H1 (cell line): ENCODE measurements at regions not wholly inside any gene's neighbourhood (a gene's known extent, or its start where the extent isn't known, plus 50 kb on each side); places are given as distances from the start of the nearest gene placed in this dataset.
A peak's percentile ranks its signal among the peaks of the same experiment; 100 is the strongest.

Experiments
- CTCF ChIA-PET: fragments of 300-600 bp; sonication (Branson Sonifier 250); formaldehyde crosslinking; loops from one replicate; lab custom pipeline; 2021; ENCODE audit not compliant: partially characterized antibody; lab: Charles Lee
- POLR2A ChIA-PET: fragments of 300-600 bp; sonication (Branson Sonifier 250); formaldehyde crosslinking; loops from one replicate; lab custom pipeline; 2021; ENCODE audit warnings: inconsistent platforms; ENCODE audit not compliant: partially characterized antibody; lab: Charles Lee
- DNase-seq, 2 experiments: peaks; one replicate each; pipeline versions ENCODE4 v3.0.0 to v3.0.0-alpha.2; 2010 to 2022; ENCODE audit warnings: low spot score in 2 of 2, low read depth in 1 of 2, mixed read lengths in 1 of 2
- FAIRE-seq: peaks from 2 replicates; lab custom pipeline; 2011; peaks lifted over from hg19 to GRCh38; lab: Jason Lieb, UNC
- H2AFZ ChIP-seq: 2 replicates; pipeline ENCODE4 v1.8.1; 2012; ENCODE audit warnings: low read length, inconsistent platforms
- H2AK5ac ChIP-seq: 2 replicates; pipeline ENCODE4 v1.6.1; 2013; ENCODE audit warnings: low read depth, low read length
- H2BK120ac ChIP-seq: replicated peaks from 2 replicates; pipeline ENCODE3; 2013; ENCODE audit warnings: low read depth, low read length, inconsistent platforms
- H2BK12ac ChIP-seq: 2 replicates; pipeline ENCODE4 v1.6.1; 2013; ENCODE audit warnings: low read depth, low read length
- H2BK15ac ChIP-seq: 2 replicates; pipeline ENCODE4 v1.6.1; 2013; ENCODE audit warnings: low read length
- H2BK20ac ChIP-seq: 2 replicates; pipeline ENCODE4 v1.6.1; 2013; ENCODE audit warnings: low read length
- H2BK5ac ChIP-seq: 2 replicates; pipeline ENCODE4 v1.6.1; 2013; ENCODE audit warnings: low read depth, low read length
- H3K14ac ChIP-seq: 2 replicates; pipeline ENCODE4 v1.6.1; 2013; ENCODE audit warnings: inconsistent platforms; ENCODE audit not compliant: insufficient read length
- H3K18ac ChIP-seq: 2 replicates; pipeline ENCODE4 v1.6.1; 2013; ENCODE audit warnings: low read length; ENCODE audit errors: extremely low read depth
- H3K23ac ChIP-seq: 2 replicates; pipeline ENCODE4 v1.6.1; 2013; ENCODE audit warnings: inconsistent platforms; ENCODE audit not compliant: insufficient read length
- H3K23me2 ChIP-seq: 2 replicates; pipeline ENCODE4 v1.6.1; 2013; ENCODE audit warnings: low read depth, low read length
- H3K27ac ChIP-seq: 2 replicates; pipeline ENCODE4 v1.6.1; 2011; ENCODE audit warnings: low read depth, low read length, inconsistent platforms
- H3K27me3 ChIP-seq, 4 experiments: replicated peaks in 1 of 4; 1 replicate in 1 of 4; 2 replicates in 3 of 4; pipeline versions ENCODE4 v1.6.1 to v1.8.1; 2011 to 2013; ENCODE audit warnings: low read length in 3 of 4, mild to moderate bottlenecking in 3 of 4, inconsistent platforms in 2 of 4, mixed read lengths in 2 of 4, moderate library complexity in 1 of 4; ENCODE audit not compliant: control insufficient read depth in 3 of 4, insufficient read depth in 3 of 4; ENCODE audit errors: extremely low read depth in 1 of 4
- H3K36me3 ChIP-seq, 4 experiments: 2 replicates each; pipeline versions ENCODE4 v1.6.1 to v1.8.1; 2011 to 2013; ENCODE audit warnings: mild to moderate bottlenecking in 4 of 4, low read length in 3 of 4, moderate library complexity in 2 of 4, control low read depth in 1 of 4, inconsistent platforms in 1 of 4; ENCODE audit not compliant: insufficient read depth in 4 of 4, control insufficient read depth in 2 of 4
- H3K4ac ChIP-seq: replicated peaks from 2 replicates; pipeline ENCODE3; 2013; ENCODE audit warnings: low read length, low read depth, mixed read lengths, inconsistent platforms; ENCODE audit not compliant: insufficient read length
- H3K4me1 ChIP-seq, 4 experiments: replicated peaks in 1 of 4; 1 replicate in 1 of 4; 2 replicates in 3 of 4; pipeline versions ENCODE4 v1.6.1 to v1.8.1; 2011 to 2013; ENCODE audit warnings: low read length in 3 of 4, inconsistent platforms in 2 of 4, mixed read lengths in 1 of 4; ENCODE audit not compliant: insufficient read depth in 4 of 4, control insufficient read depth in 3 of 4
- H3K4me2 ChIP-seq, 2 experiments: 2 replicates each; pipeline versions ENCODE4 v1.6.1 to v1.8.1; 2011 to 2013; ENCODE audit warnings: low read depth in 2 of 2, low read length in 2 of 2, control low read depth in 1 of 2, inconsistent platforms in 1 of 2, mild to moderate bottlenecking in 1 of 2; ENCODE audit not compliant: insufficient read depth in 1 of 2
- H3K4me3 ChIP-seq, 4 experiments: fragments of 200-600, 300-600 bp in 1 of 4; sonication (generic), shearing (Covaris generic), sonication (Bioruptor Twin) in 1 of 4; 2 replicates each; pipeline versions ENCODE4 v1.5.1 to v1.8.1; 2011 to 2016; ENCODE audit warnings: low read length in 4 of 4, low read depth in 3 of 4, control low read depth in 2 of 4, inconsistent platforms in 2 of 4, mild to moderate bottlenecking in 2 of 4, mixed read lengths in 1 of 4, moderate library complexity in 1 of 4; ENCODE audit not compliant: insufficient read depth in 2 of 4; ENCODE audit errors: extremely low read depth in 1 of 4
- H3K56ac ChIP-seq: replicated peaks from 2 replicates; pipeline ENCODE3; 2013; ENCODE audit warnings: low read depth, mild to moderate bottlenecking, mixed read lengths, low read length, inconsistent platforms; ENCODE audit not compliant: insufficient read length
- H3K79me1 ChIP-seq: 2 replicates; pipeline ENCODE4 v1.6.1; 2013; ENCODE audit warnings: low read depth, low read length, control low read depth
- H3K79me2 ChIP-seq, 2 experiments: 2 replicates each; pipeline versions ENCODE4 v1.6.1 to v1.8.1; 2012 to 2013; ENCODE audit warnings: low read length in 2 of 2, mild to moderate bottlenecking in 2 of 2, inconsistent platforms in 1 of 2; ENCODE audit not compliant: insufficient read depth in 2 of 2, control insufficient read depth in 1 of 2
- H3K9ac ChIP-seq, 4 experiments: replicated peaks in 1 of 4; 1 replicate in 1 of 4; 2 replicates in 3 of 4; pipeline versions ENCODE4 v1.6.1 to v1.8.1; 2011 to 2013; ENCODE audit warnings: low read depth in 3 of 4, low read length in 3 of 4, control low read depth in 2 of 4, mild to moderate bottlenecking in 2 of 4, moderate library complexity in 2 of 4, inconsistent platforms in 1 of 4; ENCODE audit errors: extremely low read depth in 1 of 4
- H3K9me3 ChIP-seq, 2 experiments: 2 replicates each; pipeline versions ENCODE4 v1.6.1 to v1.8.1; 2012 to 2013; ENCODE audit warnings: mild to moderate bottlenecking in 2 of 2, moderate library complexity in 2 of 2, control low read depth in 1 of 2, inconsistent platforms in 1 of 2, low read depth in 1 of 2, low read length in 1 of 2, mixed read lengths in 1 of 2; ENCODE audit not compliant: insufficient read depth in 2 of 2
- H4K20me1 ChIP-seq, 2 experiments: replicated peaks in 1 of 2; 2 replicates each; pipeline versions ENCODE3 to v1.8.1; 2011 to 2013; ENCODE audit warnings: inconsistent platforms in 2 of 2, low read length in 2 of 2, mild to moderate bottlenecking in 1 of 2; ENCODE audit not compliant: insufficient read depth in 2 of 2, control insufficient read depth in 1 of 2
- H4K5ac ChIP-seq: 2 replicates; pipeline ENCODE4 v1.6.1; 2013; ENCODE audit warnings: low read length, low read depth, mixed read lengths, inconsistent platforms; ENCODE audit not compliant: insufficient read length
- H4K8ac ChIP-seq: 2 replicates; pipeline ENCODE4 v1.8.0; 2013; ENCODE audit warnings: mild to moderate bottlenecking, moderate library complexity, low read length, inconsistent platforms; ENCODE audit not compliant: insufficient read depth; ENCODE audit errors: extremely low read depth
- H4K91ac ChIP-seq: replicated peaks from 2 replicates; pipeline ENCODE3; 2013; ENCODE audit warnings: low read length, mixed read lengths, inconsistent platforms; ENCODE audit not compliant: insufficient read length
- CBX8 ChIP-seq: fragments of 300-800, 300-1000 bp; sonication (generic); IDR thresholded peaks from 2 replicates; pipeline ENCODE4 v1.7.1; 2016; ENCODE audit warnings: low read depth, low read length, borderline replicate concordance
- CHD2 ChIP-seq: IDR thresholded peaks from 2 replicates; pipeline ENCODE4 v1.6.1; 2012; ENCODE audit warnings: low read length, improper control_type of control experiment
- CTBP2 ChIP-seq: IDR thresholded peaks from 2 replicates; pipeline ENCODE4 v1.7.0; 2011; ENCODE audit warnings: borderline replicate concordance, mild to moderate bottlenecking, moderate library complexity, mixed read lengths, low read length; ENCODE audit not compliant: insufficient read depth, insufficient read length
- SAP30 ChIP-seq: fragments of 300-600 bp; sonication (generic); IDR thresholded peaks from 2 replicates; pipeline ENCODE4 v1.7.1; 2012; ENCODE audit warnings: low read length, moderate library complexity, mild to moderate bottlenecking, inconsistent platforms; ENCODE audit not compliant: insufficient read depth, insufficient replicate concordance
- WGBS, 2 experiments: shearing (Covaris generic) in 1 of 2; methylation state at CpG; one replicate each; pipeline versions ENCODE4 v1.1.6 to v1.1.7; 2013 to 2015; ENCODE audit warnings: low lambda C conversion rate in 2 of 2, mixed read lengths in 2 of 2, inconsistent platforms in 1 of 2, low coverage in 1 of 2, missing lambda C conversion rate in 1 of 2; ENCODE audit not compliant: insufficient replicate concordance in 2 of 2, insufficient coverage in 1 of 2, insufficient read length in 1 of 2; ENCODE audit errors: extremely low coverage in 1 of 2, missing lambda C conversion rate in 1 of 2; 5-methylcytosine and 5-hydroxymethylcytosine counted together

DNA sequence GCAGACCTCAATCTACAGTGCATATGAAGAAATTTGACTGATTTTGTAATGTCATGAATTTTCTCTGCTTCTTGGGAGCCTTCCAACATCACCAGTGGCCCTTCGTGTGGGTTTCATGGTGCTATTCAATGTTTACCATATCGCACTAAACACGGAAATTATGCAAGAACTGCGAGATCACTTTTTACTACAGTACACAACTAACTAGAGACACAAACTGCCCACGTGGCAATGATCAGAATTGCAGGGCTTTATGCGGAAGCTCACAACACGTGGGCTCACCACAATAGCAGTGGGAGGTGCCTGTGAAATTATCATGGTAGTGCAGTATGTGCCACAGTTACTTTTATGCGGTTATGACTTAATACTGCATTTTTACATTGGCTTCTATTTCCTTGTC is 449.7 kb upstream of the KLF6 start:
- H3K9ac ChIP-seq: no peak overlapping the region
- ChIA-PET CTCF (interaction anchor here (0.5 to 0.7 kb wide), 2 partner anchors 36 to 74 kb away, joined by 3 read pairs; no protein-coding TSS in a partner anchor), POLR2A (no interaction called here)
- WGBS, 2 experiments: 93% methylated on average over 8 of the region's 8 CpGs; no CpG with 5 or more reads in 1 of the 2 experiments
- no peak overlapping the region for H2BK15ac ChIP-seq
- no peak overlapping the region for H3K23ac ChIP-seq
- H3K79me2 ChIP-seq: no peaks in the 10 kb centered on the region
- H3K4me2 ChIP-seq: no peak overlapping the region
- no peak overlapping the region for H2BK120ac ChIP-seq
- no peak overlapping the region for H3K14ac ChIP-seq
- 0 out of 4 replicates have a peak, but pooled peaks cover 0 to 4% of the 10 kb centered on the region in 2 experiments for H3K9me3 ChIP-seq
- H4K8ac ChIP-seq: no peak overlapping the region
- no peak overlapping the region for H3K4me3 ChIP-seq
- H3K79me1 ChIP-seq: no peaks in the 10 kb centered on the region
- H2BK20ac ChIP-seq: no peak overlapping the region
- no peak overlapping the region for H4K91ac ChIP-seq
- no peak overlapping the region for H3K18ac ChIP-seq
- TF ChIP-seq SAP30: no peak
- TF ChIP-seq CHD2: no peak
- TF ChIP-seq CTBP2: no peak
- no peak for TF ChIP-seq CBX8
- DNase-seq (no peak), FAIRE-seq (no peak)
- H3K23me2 ChIP-seq: no peaks in the 10 kb centered on the region
- no peaks in the 10 kb centered on the region for H3K4me1 ChIP-seq
- H4K20me1 ChIP-seq: no peaks in the 10 kb centered on the region
- no peak overlapping the region for H2BK12ac ChIP-seq
- H2BK5ac ChIP-seq: no peak overlapping the region
- H3K4ac ChIP-seq: no peak overlapping the region
- H3K36me3 ChIP-seq: no peaks in the 10 kb centered on the region
- no peaks in the 10 kb centered on the region for H3K27me3 ChIP-seq
- no peak overlapping the region for H4K5ac ChIP-seq
- no peak overlapping the region for H3K56ac ChIP-seq
- 0 out of 2 replicates have a peak overlapping the region, but pooled peaks have one; percentile 33 for H2AFZ ChIP-seq
- no peak overlapping the region for H2AK5ac ChIP-seq
- H3K27ac ChIP-seq: no peak overlapping the region
